Transverse colon (tissue), 4 donors: ENCODE measurements at regions not wholly inside any gene's neighbourhood (a gene's known extent, or its start where the extent isn't known, plus 50 kb on each side); places are given as distances from the start of the nearest gene placed in this dataset.

Source experiments
- DNase-seq: peaks from one replicate; pipeline ENCODE4 v3.0.0-alpha.2; 2019
- H3K27ac ChIP-seq, 4 donors: fragments of 200-600 bp; sonication (generic); 2 replicates each; pipeline ENCODE4 v1.5.1; 2016 to 2018; ENCODE audit warnings: inconsistent platforms in 4 of 4
- H3K27me3 ChIP-seq: fragments of 200-600 bp; sonication (generic); 2 replicates; pipeline ENCODE4 v1.5.1; 2017; ENCODE audit warnings: inconsistent platforms
- H3K36me3 ChIP-seq, 4 donors: fragments of 200-600 bp; sonication (generic); 2 replicates each; pipeline ENCODE4 v1.5.1; 2017 to 2019; ENCODE audit warnings: inconsistent platforms in 4 of 4
- H3K4me1 ChIP-seq, 4 donors: fragments of 200-600 bp; sonication (generic); 2 replicates each; pipeline ENCODE4 v1.5.1; 2017 to 2020; ENCODE audit warnings: inconsistent platforms in 4 of 4
- H3K4me3 ChIP-seq, 4 donors: fragments of 200-600 bp; sonication (generic); 1 replicate in 1 of 4; 2 replicates in 3 of 4; pipeline versions ENCODE4 v1.5.1 to v1.6.1; 2017 to 2019; ENCODE audit warnings: inconsistent platforms in 4 of 4
- H3K9me3 ChIP-seq, 2 donors: fragments of 200-600 bp; sonication (generic); 2 replicates each; pipeline ENCODE4 v1.5.1; 2017 to 2019; ENCODE audit warnings: inconsistent platforms in 2 of 2
- CTCF ChIP-seq, 5 experiments: fragments of 200-600 bp in 3 of 5; fragments of 450-650 bp in 2 of 5; sonication (generic) in 3 of 5; IDR thresholded peaks; 1 replicate in 2 of 5; 2 replicates in 3 of 5; pipeline ENCODE4 v1.5.1; 2016 to 2017; ENCODE audit warnings: antibody characterized with exemption in 5 of 5, inconsistent platforms in 3 of 5, mild to moderate bottlenecking in 2 of 5, moderate library complexity in 1 of 5
- EP300 ChIP-seq: sonication (generic); formaldehyde crosslinking; IDR thresholded peaks from one replicate; pipeline ENCODE4 v1.6.1; 2017; ENCODE audit warnings: antibody characterized with exemption, low read depth
- POLR2A ChIP-seq: fragments of 450-650 bp; IDR thresholded peaks from one replicate; pipeline ENCODE4 v1.6.1; 2016; ENCODE audit warnings: antibody characterized with exemption, mild to moderate bottlenecking, moderate library complexity
- POLR2AphosphoS5 ChIP-seq, 3 donors: sonication (generic); formaldehyde crosslinking; IDR thresholded peaks; one replicate each; pipeline ENCODE4 v1.6.1; 2016; ENCODE audit warnings: antibody characterized with exemption in 3 of 3
- WGBS, 2 donors: methylation state at CpG; one replicate each; pipeline ENCODE4 v1.1.5; 2018; ENCODE audit warnings: low coverage in 1 of 2; 5-methylcytosine and 5-hydroxymethylcytosine counted together
- in situ Hi-C, 4 donors: fragments of 200-750 bp; cut with MboI; loops; one replicate each; pipeline versions ENCODE4 v1.15.0 to v1.15.1; 2017; ENCODE audit warnings: low sequenced_read_pairs in 3 of 4, low pct_ligation_motif_present in 1 of 4, low pct_unique_long_range_greater_than_20kb in 1 of 4
- intact Hi-C: fragments of 100-400 bp; cut with DNase I; formaldehyde crosslinking; loops from one replicate; pipeline ENCODE4 v1.15.1; 2023; ENCODE audit warnings: low total_unique reads

- in situ Hi-C loops (loop anchor here in 1 of 4 donors (25.0 kb wide), 1 partner anchor 1059 kb away; no protein-coding TSS in a partner anchor), intact Hi-C loops (no loop called here)
- no peak for TF ChIP-seq POLR2AphosphoS5 (IDR thresholded peaks at IDR 0.05)
- TF ChIP-seq CTCF (IDR thresholded peaks at IDR 0.05): peak; percentile 73 to 88 (median 87)
- H3K4me3 ChIP-seq: no peak overlapping the region
- no peaks in the 10 kb centered on the region for H3K9me3 ChIP-seq
- 22 to 58% methylated on average over 5 to 18 of the region's 18 CpGs for WGBS, 2 donors
- DNase-seq: peak; percentile 66
- no peaks in the 10 kb centered on the region for H3K4me1 ChIP-seq
- no peaks in the 10 kb centered on the region for H3K27me3 ChIP-seq
- H3K36me3 ChIP-seq: no peaks in the 10 kb centered on the region
- no peak overlapping the region for H3K27ac ChIP-seq
Observed at GRCh38 chr10:83871187-83872081, 267.9 kb upstream of the GHITM start.

GRCh38 chr10:83880252-83880791 is 259.0 kb upstream of the GHITM start:
- intact Hi-C loops: loop anchor here (1.0 kb wide), 1 partner anchor 38 kb away; no protein-coding TSS in a partner anchor
- in situ Hi-C loops: no loop called here

GRCh38 chr10:83881661-83882060 is 257.6 kb upstream of the GHITM start:
- H3K9me3 ChIP-seq: no peaks in the 10 kb centered on the region
- in situ Hi-C loops (no loop called here), intact Hi-C loops (no loop called here)
- no peak overlapping the region for H3K27ac ChIP-seq
- WGBS, 2 donors: 46% methylated on average over 1 of the region's 1 CpG; no CpG with 5 or more reads in 1 of the 2 donors
- no peaks in the 10 kb centered on the region for H3K4me1 ChIP-seq
- H3K27me3 ChIP-seq: no peaks in the 10 kb centered on the region
- no peaks in the 10 kb centered on the region for H3K36me3 ChIP-seq
- TF ChIP-seq CTCF (IDR thresholded peaks at IDR 0.05) (no peak), POLR2A (no peak), EP300 (no peak), POLR2AphosphoS5 (IDR thresholded peaks at IDR 0.05) (no peak)
- no peak for DNase-seq
- no peak overlapping the region for H3K4me3 ChIP-seq

More at GRCh38 chr10:83880252-83880791, 259.0 kb upstream of the GHITM start:
- H3K4me3 ChIP-seq: no peak overlapping the region
- TF ChIP-seq CTCF (IDR thresholded peaks at IDR 0.05): no peak
- TF ChIP-seq EP300: no peak
- no peak for TF ChIP-seq POLR2AphosphoS5 (IDR thresholded peaks at IDR 0.05)
- no peak for TF ChIP-seq POLR2A
- no peak overlapping the region for H3K27ac ChIP-seq
- no peaks in the 10 kb centered on the region for H3K36me3 ChIP-seq
- no peaks in the 10 kb centered on the region for H3K4me1 ChIP-seq
- no peak for DNase-seq
- H3K27me3 ChIP-seq: no peaks in the 10 kb centered on the region
- no peaks in the 10 kb centered on the region for H3K9me3 ChIP-seq
- WGBS, 2 donors: 71 to 74% methylated on average over 8 of the region's 8 CpGs

- H3K4me1 ChIP-seq: no peaks in the 10 kb centered on the region
- TF ChIP-seq CTCF (IDR thresholded peaks at IDR 0.05): no peak
- intact Hi-C loops (no loop called here), in situ Hi-C loops (no loop called here)
- no peak for DNase-seq
- H3K9me3 ChIP-seq: no peaks in the 10 kb centered on the region
- H3K27ac ChIP-seq: no peak overlapping the region
- 63 to 67% methylated on average over 5 of the region's 5 CpGs for WGBS, 2 donors
- no peaks in the 10 kb centered on the region for H3K27me3 ChIP-seq
- no peak overlapping the region for H3K4me3 ChIP-seq
- no peaks in the 10 kb centered on the region for H3K36me3 ChIP-seq
Observed at GRCh38 chr10:83886871-83887270, 252.4 kb upstream of the GHITM start.
